ENCODE measurements at regions not wholly inside any gene's neighbourhood (a gene's known extent, or its start where the extent isn't known, plus 50 kb on each side); places are given as distances from the start of the nearest gene placed in this dataset.

- DNase-seq (ENCODE audit: low spot score): no peak
These were observed 111.9 kb upstream of the CALN1 start for GRCh38 chr7:72524037-72524436.

- DNase-seq (ENCODE audit: low spot score): no peak
These were observed 92.0 kb upstream of the CALN1 start for GRCh38 chr7:72504061-72504706.

- DNase-seq (ENCODE audit: low spot score): no peak
These were observed 91.5 kb upstream of the CALN1 start for GRCh38 chr7:72503644-72504043.

GRCh38 chr7:72494807-72495206, 82.7 kb upstream of the CALN1 start:
- DNase-seq (ENCODE audit: low spot score): no peak

- DNase-seq (ENCODE audit: low spot score): peak; percentile 31
These were observed 81.9 kb upstream of the CALN1 start for GRCh38 chr7:72493850-72494661.

GRCh38 chr7:72492461-72493065, 80.4 kb upstream of the CALN1 start:
- no peak for DNase-seq (ENCODE audit: low spot score)

GRCh38 chr7:72490301-72490700, 78.2 kb upstream of the CALN1 start:
- DNase-seq (ENCODE audit: low spot score): no peak

GRCh38 chr7:72481934-72482333, 69.8 kb upstream of the CALN1 start:
- DNase-seq (ENCODE audit: low spot score): no peak

GRCh38 chr7:72476608-72477305, 64.6 kb upstream of the CALN1 start:
- no peak for DNase-seq (ENCODE audit: low spot score)

GRCh38 chr7:72467237-72467636, 55.1 kb upstream of the CALN1 start:
- no peak for DNase-seq (ENCODE audit: low spot score)

- DNase-seq (ENCODE audit: low spot score): no peak
These were observed 54.7 kb upstream of the CALN1 start for GRCh38 chr7:72466797-72467196.

GRCh38 chr7:72465521-72465920, 53.4 kb upstream of the CALN1 start:
- no peak for DNase-seq (ENCODE audit: low spot score)

- no peak for DNase-seq (ENCODE audit: low spot score)
These were observed 50.2 kb upstream of the CALN1 start for GRCh38 chr7:72462311-72462710.
